ENCODE measurements at regions not wholly inside any gene's neighbourhood (a gene's known extent, or its start where the extent isn't known, plus 50 kb on each side); places are given as distances from the start of the nearest gene placed in this dataset.

DNA sequence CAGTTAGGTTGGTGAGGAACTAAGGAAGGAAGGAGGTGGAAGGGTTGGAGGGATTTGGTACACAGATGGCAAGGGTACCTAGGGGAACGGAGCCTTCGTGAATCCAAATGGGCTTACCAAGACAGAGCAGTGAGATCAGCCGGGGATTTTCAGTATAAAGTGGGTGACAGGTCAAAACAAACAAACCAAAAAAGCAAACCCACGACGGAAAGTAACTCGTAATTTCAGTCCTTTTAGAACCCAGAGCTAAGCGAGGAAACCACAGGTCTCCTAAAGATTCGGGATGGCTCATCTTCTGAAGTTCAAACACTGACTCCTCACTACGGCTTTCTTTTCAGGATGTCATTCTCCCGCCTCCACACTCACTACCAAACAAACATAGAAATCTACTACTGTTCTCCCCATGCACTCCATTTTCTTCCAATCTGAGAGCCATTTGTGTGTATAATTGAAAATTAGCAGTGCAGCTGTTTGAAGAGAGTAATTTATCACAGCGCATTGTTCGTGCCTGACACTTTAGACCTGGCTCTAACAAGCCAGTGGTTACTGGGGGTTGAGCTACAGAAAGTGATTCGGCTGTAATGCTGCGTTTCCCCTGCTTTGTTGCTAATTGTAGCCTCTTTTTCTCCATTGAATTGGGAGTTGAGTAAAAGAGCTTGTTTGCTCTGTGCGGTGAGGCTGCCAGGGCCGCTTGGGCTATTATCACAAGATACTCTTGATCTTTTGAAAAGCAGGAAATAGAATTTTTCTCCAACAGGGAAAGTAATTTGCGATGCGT is 64.7 kb upstream of the CCDC39 start:
- Histone ChIP-seq H3K27me3 (no peaks in the 10 kb centered on the region), H3K4me3 (no peak overlapping the region), H3K27ac (no peak overlapping the region), H4K20me1 (no peaks in the 10 kb centered on the region), H3K4me2 (no peak overlapping the region), H3K4me1 (no peaks in the 10 kb centered on the region), H3K9me3 (replicated peaks in 1 of 11) (no peaks in the 10 kb centered on the region), H3K9ac (no peak overlapping the region), H3K36me3 (no peaks in the 10 kb centered on the region)
- TF ChIP-seq Cebpa-rat (IDR thresholded peaks at IDR 0.05): no peak

DNA sequence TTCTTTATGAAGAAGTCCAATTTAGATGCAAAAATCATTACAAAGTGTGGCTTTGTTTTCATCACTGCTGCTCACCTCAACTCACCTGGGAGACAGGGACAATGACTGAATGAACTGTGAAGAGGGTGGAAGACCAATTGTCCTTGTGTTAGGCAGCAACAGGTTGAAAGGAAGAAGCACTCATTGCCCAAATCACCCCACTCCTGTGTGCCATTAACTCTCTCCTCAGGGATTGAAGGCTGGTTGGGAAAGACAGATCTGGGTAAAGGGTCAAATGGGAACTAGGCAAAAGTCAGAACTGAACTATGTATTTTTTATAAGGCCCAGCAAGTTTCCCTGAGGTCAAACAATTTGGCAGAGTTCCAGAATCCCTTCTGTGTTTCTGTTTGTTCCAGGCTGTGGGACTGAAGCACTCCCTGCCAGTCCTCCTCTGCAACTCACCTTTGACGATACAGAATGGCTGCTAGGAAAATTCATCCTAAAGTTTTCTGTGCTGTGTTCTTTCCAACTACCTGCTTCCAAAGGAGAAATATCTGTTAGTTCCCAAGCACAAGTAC is 68.6 kb upstream of the CCDC39 start:
- TF ChIP-seq Cebpa-rat (IDR thresholded peaks at IDR 0.05): no peak
- Histone ChIP-seq H3K27me3 (no peaks in the 10 kb centered on the region), H3K9me3 (replicated peaks in 1 of 11) (no peaks in the 10 kb centered on the region), H3K4me3 (no peak overlapping the region), H3K9ac (no peak overlapping the region), H3K4me1 (no peaks in the 10 kb centered on the region), H4K20me1 (no peaks in the 10 kb centered on the region), H3K36me3 (no peaks in the 10 kb centered on the region), H3K27ac (no peak overlapping the region), H3K4me2 (no peak overlapping the region)

DNA sequence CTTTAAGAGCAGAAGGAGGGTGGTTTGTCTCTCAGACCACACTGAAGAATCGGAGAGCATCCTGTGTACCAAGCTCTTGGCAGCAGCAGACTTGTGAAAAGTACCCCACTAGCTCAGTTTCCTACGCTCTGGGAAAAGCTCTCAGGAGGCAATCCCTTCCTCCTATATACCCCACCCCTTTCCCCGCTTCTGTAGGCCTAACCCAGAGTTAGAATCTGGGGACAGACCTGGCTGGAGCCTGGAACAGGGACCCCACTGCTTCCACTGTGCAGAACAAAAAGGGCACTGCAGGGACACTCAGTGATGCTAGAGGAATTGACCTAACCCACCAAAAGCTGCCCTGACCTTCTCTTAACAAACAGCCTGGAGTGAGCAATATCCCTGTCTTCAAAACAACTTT is 70.0 kb upstream of the CCDC39 start:
- H3K9me3 ChIP-seq (replicated peaks in 1 of 11): no peaks in the 10 kb centered on the region
- no peak for TF ChIP-seq Cebpa-rat (IDR thresholded peaks at IDR 0.05)
- no peak overlapping the region for H3K27ac ChIP-seq

DNA sequence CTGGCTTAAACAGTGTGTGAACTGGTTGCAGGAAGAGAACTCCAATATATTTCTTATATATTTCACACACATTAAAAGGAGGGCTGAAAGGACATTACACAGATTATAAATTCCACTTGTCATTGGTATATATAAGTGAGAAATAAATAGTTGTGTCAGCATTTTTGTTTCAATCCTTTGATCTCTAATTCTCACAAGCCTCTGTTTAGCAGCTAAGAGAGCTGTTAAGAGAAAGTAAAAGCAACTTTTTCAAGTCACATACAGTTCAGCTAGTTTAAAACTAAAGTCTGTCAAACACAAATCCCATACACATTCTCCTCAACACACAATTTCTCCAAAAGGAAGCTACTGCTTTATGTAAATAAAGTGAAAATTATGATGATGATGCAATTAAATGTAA is 70.5 kb upstream of the CCDC39 start:
- Histone ChIP-seq H3K4me2 (no peak overlapping the region), H3K9ac (no peak overlapping the region), H3K4me1 (no peaks in the 10 kb centered on the region), H3K36me3 (no peaks in the 10 kb centered on the region), H3K4me3 (no peak overlapping the region), H3K27ac (no peak overlapping the region), H3K9me3 (replicated peaks in 1 of 11) (no peaks in the 10 kb centered on the region), H4K20me1 (no peaks in the 10 kb centered on the region), H3K27me3 (no peaks in the 10 kb centered on the region)
- no peak for TF ChIP-seq Cebpa-rat (IDR thresholded peaks at IDR 0.05)

More for the DNA sequence above, 70.0 kb upstream of the CCDC39 start:
- no peak overlapping the region for H3K4me3 ChIP-seq
- H3K4me1 ChIP-seq: no peaks in the 10 kb centered on the region
- H3K36me3 ChIP-seq: no peaks in the 10 kb centered on the region
- no peaks in the 10 kb centered on the region for H4K20me1 ChIP-seq
- no peak overlapping the region for H3K9ac ChIP-seq
- H3K27me3 ChIP-seq: no peaks in the 10 kb centered on the region
- H3K4me2 ChIP-seq: no peak overlapping the region

DNA sequence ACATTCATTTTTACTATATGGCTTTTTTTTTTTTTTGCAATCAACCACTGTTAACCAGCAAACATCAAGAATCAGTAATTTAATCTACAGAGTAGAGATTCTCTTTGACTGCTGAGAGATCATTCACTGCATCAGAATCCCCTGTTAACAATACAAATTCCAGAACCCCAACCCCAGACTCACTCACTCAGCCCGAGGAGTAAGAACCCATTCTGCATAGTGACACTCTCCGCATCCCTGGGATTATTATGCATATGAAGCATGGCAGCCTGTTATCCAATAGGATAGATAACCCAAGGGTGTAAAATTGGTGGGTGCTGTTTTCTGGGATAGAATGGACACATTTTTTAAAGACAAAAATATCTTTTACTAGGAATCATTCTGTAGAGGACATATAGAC is 76.3 kb upstream of the CCDC39 start:
- H3K9me3 ChIP-seq (replicated peaks in 1 of 11): peaks cover 0 to 5% (median 0%) of the 10 kb centered on the region in 11 experiments; a peak in 4 of 22 replicates
- H4K20me1 ChIP-seq: no peaks in the 10 kb centered on the region
- TF ChIP-seq Cebpa-rat (IDR thresholded peaks at IDR 0.05): no peak
- no peak overlapping the region for H3K27ac ChIP-seq
- no peaks in the 10 kb centered on the region for H3K27me3 ChIP-seq
- no peak overlapping the region for H3K4me2 ChIP-seq
- no peak overlapping the region for H3K9ac ChIP-seq
- no peak overlapping the region for H3K4me3 ChIP-seq
- H3K36me3 ChIP-seq: no peaks in the 10 kb centered on the region
- no peaks in the 10 kb centered on the region for H3K4me1 ChIP-seq

DNA sequence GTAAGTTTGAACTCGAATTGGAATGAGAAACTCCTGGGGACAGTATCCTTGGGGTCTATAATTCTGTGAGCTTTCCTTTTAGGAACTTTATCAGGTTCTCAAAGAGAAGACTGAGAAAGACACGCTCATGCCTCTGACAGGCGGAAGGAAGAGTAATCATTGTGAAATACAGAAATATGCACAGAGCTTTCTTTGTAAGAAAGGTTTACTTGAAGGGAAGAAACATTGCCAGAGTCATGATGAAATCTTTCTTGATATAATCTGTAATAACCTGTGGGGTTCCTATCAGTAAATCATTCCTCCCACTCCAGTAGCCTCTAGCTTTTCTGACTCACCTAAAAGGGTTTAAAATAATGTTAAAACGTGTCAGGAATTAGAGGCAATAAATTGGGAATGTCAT is 83.6 kb upstream of the CCDC39 start:
- Histone ChIP-seq H3K36me3 (no peaks in the 10 kb centered on the region), H3K4me3 (no peak overlapping the region), H3K4me1 (no peaks in the 10 kb centered on the region), H3K4me2 (no peak overlapping the region), H3K27me3 (no peaks in the 10 kb centered on the region), H4K20me1 (no peaks in the 10 kb centered on the region), H3K9ac (no peak overlapping the region), H3K27ac (no peak overlapping the region), H3K9me3 (replicated peaks in 1 of 11) (peaks cover 0 to 14% (median 4%) of the 10 kb centered on the region in 11 experiments; a peak in 12 of 22 replicates)
- TF ChIP-seq Cebpa-rat (IDR thresholded peaks at IDR 0.05): no peak

DNA sequence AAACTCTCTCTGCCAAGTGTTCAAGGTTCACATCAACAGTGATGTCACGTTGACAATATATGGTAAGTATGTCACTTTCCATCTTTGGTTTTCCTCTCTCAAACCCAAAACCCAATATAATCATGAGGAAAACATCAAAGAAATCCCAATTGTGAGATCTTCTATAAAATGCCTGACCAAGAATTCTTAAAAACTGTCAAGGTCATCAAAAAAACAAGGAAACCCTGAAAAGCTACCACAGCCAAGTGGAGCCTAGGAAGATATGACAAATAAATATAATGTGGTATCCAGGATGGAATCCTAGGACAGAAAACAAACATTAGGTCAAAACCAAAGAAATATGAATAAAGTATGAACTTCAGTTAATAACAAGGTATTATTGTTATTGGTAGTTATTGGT is 85.2 kb upstream of the CCDC39 start:
- no peak overlapping the region for H3K4me2 ChIP-seq
- TF ChIP-seq Cebpa-rat (IDR thresholded peaks at IDR 0.05): no peak
- no peaks in the 10 kb centered on the region for H3K27me3 ChIP-seq
- H3K9me3 ChIP-seq (replicated peaks in 1 of 11): peaks cover 0 to 14% (median 9%) of the 10 kb centered on the region in 11 experiments; a peak in 11 of 22 replicates
- no peak overlapping the region for H3K4me3 ChIP-seq
- no peaks in the 10 kb centered on the region for H3K36me3 ChIP-seq
- H4K20me1 ChIP-seq: no peaks in the 10 kb centered on the region
- H3K9ac ChIP-seq: no peak overlapping the region
- H3K27ac ChIP-seq: no peak overlapping the region
- H3K4me1 ChIP-seq: no peaks in the 10 kb centered on the region

DNA sequence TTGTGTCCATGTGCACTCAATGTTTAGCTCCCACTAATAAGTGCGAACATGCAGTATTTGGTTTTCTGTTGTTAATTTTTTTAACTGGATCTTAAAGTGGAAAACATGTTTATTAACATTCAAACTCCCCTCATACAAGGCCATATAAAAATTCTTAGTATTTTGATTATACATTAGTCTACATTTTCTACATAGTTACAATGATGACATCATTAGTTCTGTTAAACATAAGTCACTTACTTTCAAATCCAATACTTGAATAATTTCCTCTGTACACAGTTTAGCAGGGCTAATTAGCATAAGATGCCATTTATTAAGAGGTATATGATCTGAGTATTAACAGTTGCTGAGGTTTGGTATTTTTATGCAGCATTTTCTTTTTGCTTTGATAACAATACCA is 91.3 kb upstream of the CCDC39 start:
- peaks cover 8 to 39% (median 23%) of the 10 kb centered on the region in 11 experiments for H3K9me3 ChIP-seq (replicated peaks in 1 of 11)
- H4K20me1 ChIP-seq: no peaks in the 10 kb centered on the region
- H3K36me3 ChIP-seq: no peaks in the 10 kb centered on the region
- no peak overlapping the region for H3K4me2 ChIP-seq
- H3K27me3 ChIP-seq: no peaks in the 10 kb centered on the region
- no peaks in the 10 kb centered on the region for H3K4me1 ChIP-seq
- no peak overlapping the region for H3K4me3 ChIP-seq
- TF ChIP-seq Cebpa-rat (IDR thresholded peaks at IDR 0.05): no peak
- no peak overlapping the region for H3K9ac ChIP-seq
- no peak overlapping the region for H3K27ac ChIP-seq

DNA sequence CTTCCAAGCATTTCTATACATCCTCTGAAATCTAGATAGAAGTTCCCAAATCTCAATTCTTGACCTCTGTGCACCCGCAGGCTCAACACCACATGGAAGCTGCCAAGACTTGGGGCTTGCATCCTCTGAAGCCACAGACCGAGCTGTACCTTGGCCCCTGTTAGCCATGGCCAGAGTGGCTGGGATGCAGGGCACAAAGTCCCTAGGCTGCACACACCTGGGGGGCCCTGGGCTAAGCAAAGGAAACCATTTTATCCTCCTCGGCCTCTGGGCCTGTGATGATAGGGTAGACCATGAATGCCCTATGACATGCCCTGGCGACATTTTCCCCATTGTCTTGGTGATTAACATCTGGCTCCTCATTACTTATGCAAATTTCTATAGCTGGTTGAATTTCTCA is 97.1 kb upstream of the CCDC39 start:
- H3K36me3 ChIP-seq: no peaks in the 10 kb centered on the region; a peak in 1 of 22 replicates
- H3K27ac ChIP-seq: no peak overlapping the region
- no peaks in the 10 kb centered on the region for H4K20me1 ChIP-seq
- H3K9me3 ChIP-seq (replicated peaks in 1 of 11): peaks cover 64 to 84% (median 70%) of the 10 kb centered on the region in 11 experiments
- H3K4me2 ChIP-seq: no peak overlapping the region
- H3K27me3 ChIP-seq: no peaks in the 10 kb centered on the region
- H3K4me1 ChIP-seq: no peaks in the 10 kb centered on the region
- H3K9ac ChIP-seq: no peak overlapping the region
- TF ChIP-seq Cebpa-rat (IDR thresholded peaks at IDR 0.05): no peak
- H3K4me3 ChIP-seq: no peak overlapping the region; a peak in 1 of 20 replicates

Measured in BLaER1 treated with 17β-estradiol and CSF1 and Interleukin-3, amounts not matched to agents 10 nM and 100 nM (cell line).